ENCODE measurements at regions not wholly inside any gene's neighbourhood (a gene's known extent, or its start where the extent isn't known, plus 50 kb on each side); places are given as distances from the start of the nearest gene placed in this dataset.

GRCh38 chr13:91167706-91168385 is 179.6 kb upstream of the MIR17HG start:
- TF ChIP-seq POLR2AphosphoS5 (IDR thresholded peaks at IDR 0.05) = no peak
- no peak for TF ChIP-seq POLR2A (IDR thresholded peaks at IDR 0.05)
- TF ChIP-seq CTCF (IDR thresholded peaks at IDR 0.05) = no peak
